ENCODE measurements at regions not wholly inside any gene's neighbourhood (a gene's known extent, or its start where the extent isn't known, plus 50 kb on each side); places are given as distances from the start of the nearest gene placed in this dataset.

GRCh38 chr13:49853535-49853934 is 61.1 kb upstream of the KPNA3 start:
- TF ChIP-seq CTCF (IDR thresholded peaks at IDR 0.05): no peak
- TF ChIP-seq POLR2A (IDR thresholded peaks at IDR 0.05): no peak

Data from lower leg skin (tissue), 3 donors.